Kidney epithelial cell (primary cell): ENCODE measurements at regions not wholly inside any gene's neighbourhood (a gene's known extent, or its start where the extent isn't known, plus 50 kb on each side); places are given as distances from the start of the nearest gene placed in this dataset.

ENCODE experiments used
- DNase-seq: peaks from one replicate; pipeline ENCODE4 v3.0.0-alpha.2; 2010; ENCODE audit warnings: low read depth
- H3K27me3 ChIP-seq: 2 replicates; pipeline ENCODE4 v1.6.0; 2011; ENCODE audit warnings: low read length; ENCODE audit not compliant: control insufficient read depth, insufficient read depth
- H3K36me3 ChIP-seq: 2 replicates; pipeline ENCODE4 v1.5.1; 2011; ENCODE audit warnings: low read length; ENCODE audit not compliant: control insufficient read depth, insufficient read depth
- H3K4me3 ChIP-seq: 2 replicates; pipeline ENCODE4 v1.5.1; 2011; ENCODE audit warnings: low read depth, mild to moderate bottlenecking, control low read depth, low read length
- CTCF ChIP-seq: IDR thresholded peaks from 2 replicates; pipeline ENCODE4 v1.5.1; 2011; ENCODE audit warnings: mild to moderate bottlenecking, moderate library complexity, low read length, control low read depth, inconsistent platforms; ENCODE audit not compliant: insufficient read depth, poor library complexity, severe bottlenecking

GRCh38 chr13:50348371-50348770 lies 333.1 kb downstream of the KCNRG start:
- DNase-seq = no peak
- H3K4me3 ChIP-seq = no peak overlapping the region
- H3K36me3 ChIP-seq = no peaks in the 10 kb centered on the region
- TF ChIP-seq CTCF = no peak
- H3K27me3 ChIP-seq = no peaks in the 10 kb centered on the region

- H3K27me3 ChIP-seq = no peaks in the 10 kb centered on the region
- no peak for DNase-seq
- no peaks in the 10 kb centered on the region for H3K36me3 ChIP-seq
- no peak for TF ChIP-seq CTCF
- H3K4me3 ChIP-seq = no peak overlapping the region
Observed at GRCh38 chr13:50352720-50353480, 337.7 kb downstream of the KCNRG start.

GRCh38 chr13:50353651-50354415 lies 338.6 kb downstream of the KCNRG start:
- no peak for DNase-seq

GRCh38 chr13:50355797-50356196 lies 340.6 kb downstream of the KCNRG start:
- Histone ChIP-seq H3K36me3 (no peaks in the 10 kb centered on the region), H3K27me3 (no peaks in the 10 kb centered on the region), H3K4me3 (no peak overlapping the region)
- no peak for TF ChIP-seq CTCF
- DNase-seq = no peak

More at GRCh38 chr13:50353651-50354415, 338.6 kb downstream of the KCNRG start:
- no peak for TF ChIP-seq CTCF
- no peak overlapping the region for H3K4me3 ChIP-seq
- H3K27me3 ChIP-seq = no peaks in the 10 kb centered on the region
- no peaks in the 10 kb centered on the region for H3K36me3 ChIP-seq

- Histone ChIP-seq H3K27me3 (no peaks in the 10 kb centered on the region), H3K4me3 (no peak overlapping the region), H3K36me3 (no peaks in the 10 kb centered on the region)
- no peak for DNase-seq
- no peak for TF ChIP-seq CTCF
Observed at GRCh38 chr13:50357136-50357535, 341.9 kb downstream of the KCNRG start.
